SK-N-SH (cell line): ENCODE measurements at regions not wholly inside any gene's neighbourhood (a gene's known extent, or its start where the extent isn't known, plus 50 kb on each side); places are given as distances from the start of the nearest gene placed in this dataset.

Experiments
- CTCF ChIA-PET: fragments of 300-600, 350-600 bp; formaldehyde crosslinking; extraction: SDS; loops from one replicate; lab custom pipeline; 2021; lab: Yijun Ruan, JAX
- POLR2A ChIA-PET: fragments of 350-600 bp; sonication (Branson Sonifier 250); formaldehyde crosslinking; extraction: SDS; loops from one replicate; lab custom pipeline; 2020; ENCODE audit warnings: antibody characterized with exemption, inconsistent platforms; lab: Yijun Ruan, JAX
- DNase-seq: peaks from one replicate; pipeline ENCODE4 v3.0.0; 2012
- H2AFZ ChIP-seq: fragments of 200-600 bp; sonication (generic); 2 replicates; pipeline ENCODE4 v1.8.1; 2016; ENCODE audit warnings: antibody characterized with exemption, mild to moderate bottlenecking, low read depth
- H3F3A ChIP-seq: fragments of 200-600 bp; sonication (generic); replicated peaks from 2 replicates; pipeline ENCODE3; 2016; ENCODE audit warnings: antibody characterized with exemption, mild to moderate bottlenecking; ENCODE audit not compliant: insufficient read depth
- H3K27ac ChIP-seq, 2 experiments: fragments of 200-500 bp in 1 of 2; fragments of 200-600 bp in 1 of 2; sonication (Bioruptor generic) in 1 of 2; sonication (generic), shearing (Covaris generic) in 1 of 2; 2 replicates each; pipeline versions ENCODE4 v1.5.1 to v1.6.1; 2014 to 2016; ENCODE audit warnings: low read depth in 2 of 2, inconsistent platforms in 1 of 2, low read length in 1 of 2, mild to moderate bottlenecking in 1 of 2, mixed read lengths in 1 of 2
- H3K27me3 ChIP-seq: fragments of 200-600 bp; sonication (generic), shearing (Covaris generic); 2 replicates; pipeline ENCODE4 v1.6.1; 2016; ENCODE audit warnings: mixed run types; ENCODE audit not compliant: insufficient read depth
- H3K36me3 ChIP-seq, 2 experiments: fragments of 200-500 bp in 1 of 2; fragments of 200-600 bp in 1 of 2; sonication (Bioruptor generic) in 1 of 2; sonication (generic) in 1 of 2; replicated peaks in 1 of 2; 2 replicates each; pipeline versions ENCODE3 to v1.5.1; 2014 to 2016; ENCODE audit warnings: low read length in 1 of 2, mild to moderate bottlenecking in 1 of 2; ENCODE audit not compliant: insufficient read depth in 2 of 2, control insufficient read depth in 1 of 2
- H3K4me1 ChIP-seq, 2 experiments: fragments of 200-500 bp in 1 of 2; fragments of 200-600 bp in 1 of 2; sonication (Bioruptor generic) in 1 of 2; sonication (generic), shearing (Covaris generic) in 1 of 2; 2 replicates each; pipeline versions ENCODE4 v1.5.1 to v1.6.1; 2014 to 2016; ENCODE audit warnings: low read depth in 1 of 2, low read length in 1 of 2, mixed run types in 1 of 2; ENCODE audit not compliant: insufficient read depth in 2 of 2, control insufficient read depth in 1 of 2
- H3K4me2 ChIP-seq: fragments of 200-600 bp; sonication (generic), shearing (Covaris generic); 2 replicates; pipeline ENCODE4 v1.6.1; 2017; ENCODE audit warnings: mixed run types
- H3K4me3 ChIP-seq, 2 experiments: fragments of 200-500 bp in 1 of 2; fragments of 200-600 bp in 1 of 2; sonication (Bioruptor generic) in 1 of 2; sonication (generic), shearing (Covaris generic) in 1 of 2; 2 replicates each; pipeline versions ENCODE4 v1.5.1 to v1.8.1; 2014 to 2016; ENCODE audit warnings: low read depth in 2 of 2, inconsistent platforms in 1 of 2, low read length in 1 of 2, mild to moderate bottlenecking in 1 of 2, mixed read lengths in 1 of 2, moderate library complexity in 1 of 2
- H3K79me2 ChIP-seq: fragments of 200-600 bp; sonication (generic); 2 replicates; pipeline ENCODE4 v1.8.1; 2017; ENCODE audit warnings: mild to moderate bottlenecking; ENCODE audit not compliant: insufficient read depth
- H3K9ac ChIP-seq: fragments of 200-600 bp; sonication (generic); 2 replicates; pipeline ENCODE4 v1.6.1; 2017; ENCODE audit warnings: mixed run types
- H3K9me2 ChIP-seq: fragments of 200-600 bp; sonication (generic); 2 replicates; pipeline ENCODE4 v1.6.1; 2017; ENCODE audit warnings: mixed run types
- H3K9me3 ChIP-seq: fragments of 200-600 bp; sonication (generic); 2 replicates; pipeline ENCODE4 v1.6.1; 2017; ENCODE audit warnings: mixed run types, mild to moderate bottlenecking, moderate library complexity
- H4K20me1 ChIP-seq: fragments of 200-600 bp; sonication (generic); 2 replicates; pipeline ENCODE4 v1.6.1; 2017; ENCODE audit warnings: mild to moderate bottlenecking, mixed run types; ENCODE audit not compliant: insufficient read depth
- CTCF ChIP-seq: fragments of 200-600 bp; sonication (generic); IDR thresholded peaks from 2 replicates; pipeline ENCODE4 v1.6.1; 2017; ENCODE audit warnings: antibody characterized with exemption, mild to moderate bottlenecking, moderate library complexity
- ELF1 ChIP-seq: IDR thresholded peaks from 2 replicates; pipeline ENCODE4 v1.4.0; 2012
- EP300 ChIP-seq, 2 experiments: IDR thresholded peaks; 2 replicates each; pipeline versions ENCODE4 v1.4.0 to v1.6.1; 2012; ENCODE audit warnings: borderline replicate concordance in 1 of 2, low read depth in 1 of 2, low read length in 1 of 2
- EZH2phosphoT487 ChIP-seq: fragments of 200-600 bp; sonication (generic); IDR thresholded peaks from 2 replicates; pipeline ENCODE4 v1.6.1; 2017; ENCODE audit warnings: low read depth, mixed run types, mild to moderate bottlenecking, antibody characterized with exemption, moderate library complexity, borderline replicate concordance
- FOXJ3 ChIP-seq: sonication (generic); formaldehyde crosslinking; IDR thresholded peaks from 2 replicates; pipeline ENCODE4 v1.5.1; 2020; ENCODE audit warnings: mild to moderate bottlenecking, missing genetic modification reagents
- FOXM1 ChIP-seq: IDR thresholded peaks from 2 replicates; pipeline ENCODE4 v1.4.0; 2012; ENCODE audit warnings: low read depth, mild to moderate bottlenecking
- GATA2 ChIP-seq: sonication (generic); formaldehyde crosslinking; IDR thresholded peaks from 2 replicates; pipeline ENCODE4 v1.5.0; 2020; ENCODE audit warnings: mild to moderate bottlenecking, missing genetic modification reagents
- IRF3 ChIP-seq: fragments of 150-350 bp; IDR thresholded peaks from 2 replicates; pipeline ENCODE4 v1.6.1; 2016; ENCODE audit warnings: mild to moderate bottlenecking, low read depth, low read length
- JUND ChIP-seq: IDR thresholded peaks from 2 replicates; pipeline ENCODE4 v1.4.0; 2012
- MEF2A ChIP-seq: IDR thresholded peaks from 2 replicates; pipeline ENCODE4 v1.4.0; 2012; ENCODE audit warnings: low read depth, borderline replicate concordance
- NRF1 ChIP-seq: IDR thresholded peaks from 2 replicates; pipeline ENCODE4 v1.6.1; 2012; ENCODE audit warnings: low read depth, mild to moderate bottlenecking, low read length
- RAD21 ChIP-seq: IDR thresholded peaks from 2 replicates; pipeline ENCODE4 v1.6.1; 2012; ENCODE audit warnings: mild to moderate bottlenecking, low read length
- REST ChIP-seq: IDR thresholded peaks from 2 replicates; pipeline ENCODE4 v1.6.1; 2012; ENCODE audit warnings: mild to moderate bottlenecking, low read depth, low read length, moderate library complexity
- RFX5 ChIP-seq: IDR thresholded peaks from 2 replicates; pipeline ENCODE4 v1.6.1; 2012; ENCODE audit warnings: mild to moderate bottlenecking, improper control_type of control experiment, low read length
- SIN3A ChIP-seq: IDR thresholded peaks from 2 replicates; pipeline ENCODE4 v1.6.1; 2012; ENCODE audit warnings: low read depth, mild to moderate bottlenecking, low read length, moderate library complexity, borderline replicate concordance
- TAF1 ChIP-seq: IDR thresholded peaks from 2 replicates; pipeline ENCODE4 v1.6.1; 2012; ENCODE audit warnings: low read depth, mild to moderate bottlenecking, low read length, moderate library complexity, borderline replicate concordance
- TEAD4 ChIP-seq: IDR thresholded peaks from 2 replicates; pipeline ENCODE4 v1.4.0; 2012; ENCODE audit warnings: mild to moderate bottlenecking, borderline replicate concordance; ENCODE audit not compliant: insufficient read depth
- USF1 ChIP-seq: IDR thresholded peaks from 2 replicates; pipeline ENCODE4 v1.4.0; 2012; ENCODE audit warnings: low read depth, borderline replicate concordance
- USF2 ChIP-seq: fragments of 150-350 bp; IDR thresholded peaks from 2 replicates; pipeline ENCODE4 v1.6.1; 2017; ENCODE audit warnings: antibody characterized with exemption, low read length, low read depth, borderline replicate concordance
- YY1 ChIP-seq: IDR thresholded peaks from 2 replicates; pipeline ENCODE4 v1.4.0; 2012; ENCODE audit warnings: low read depth, mild to moderate bottlenecking
- WGBS: methylation state at CpG from one replicate; pipeline ENCODE4 v1.1.6; 2017; ENCODE audit warnings: low lambda C conversion rate; 5-methylcytosine and 5-hydroxymethylcytosine counted together

GRCh38 chr19:29093553-29093908 lies 119.4 kb downstream of the UQCRFS1 start:
- H3K4me1 ChIP-seq: no peaks in the 10 kb centered on the region
- POLR2A ChIA-PET: no interaction called here
- TF ChIP-seq YY1 (no peak), CTCF (no peak), TEAD4 (no peak), NRF1 (no peak), MEF2A (no peak), FOXM1 (no peak), USF2 (no peak), GATA2 (CRISPR knock-in tag) (no peak), EP300 (IDR thresholded peaks at IDR 0.05; ENCODE audit: borderline replicate concordance in 1 of 2, low read depth in 1 of 2, low read length in 1 of 2) (no peak), JUND (no peak), IRF3 (no peak), ELF1 (no peak), RAD21 (no peak), SIN3A (no peak), TAF1 (no peak), EZH2phosphoT487 (no peak), RFX5 (no peak), REST (no peak), FOXJ3 (CRISPR knock-in tag) (no peak), USF1 (no peak)
- H3K27ac ChIP-seq: no peak overlapping the region
- H4K20me1 ChIP-seq: no peaks in the 10 kb centered on the region
- H3F3A ChIP-seq: no peaks in the 10 kb centered on the region
- H3K79me2 ChIP-seq: no peaks in the 10 kb centered on the region
- no peak overlapping the region for H3K4me2 ChIP-seq
- H3K9me2 ChIP-seq: no peaks in the 10 kb centered on the region
- peaks cover 15% of the 10 kb centered on the region; the same call in 1 of the 2 replicates for H3K27me3 ChIP-seq
- CTCF ChIA-PET: no interaction called here
- no peak for DNase-seq
- no peak overlapping the region for H3K4me3 ChIP-seq
- no peaks in the 10 kb centered on the region for H3K36me3 ChIP-seq
- no peak overlapping the region for H2AFZ ChIP-seq
- H3K9me3 ChIP-seq: no peaks in the 10 kb centered on the region
- 65% methylated on average over 6 of the region's 6 CpGs for WGBS
- H3K9ac ChIP-seq: no peak overlapping the region
